ENCODE measurements at regions not wholly inside any gene's neighbourhood (a gene's known extent, or its start where the extent isn't known, plus 50 kb on each side); places are given as distances from the start of the nearest gene placed in this dataset.

DNA sequence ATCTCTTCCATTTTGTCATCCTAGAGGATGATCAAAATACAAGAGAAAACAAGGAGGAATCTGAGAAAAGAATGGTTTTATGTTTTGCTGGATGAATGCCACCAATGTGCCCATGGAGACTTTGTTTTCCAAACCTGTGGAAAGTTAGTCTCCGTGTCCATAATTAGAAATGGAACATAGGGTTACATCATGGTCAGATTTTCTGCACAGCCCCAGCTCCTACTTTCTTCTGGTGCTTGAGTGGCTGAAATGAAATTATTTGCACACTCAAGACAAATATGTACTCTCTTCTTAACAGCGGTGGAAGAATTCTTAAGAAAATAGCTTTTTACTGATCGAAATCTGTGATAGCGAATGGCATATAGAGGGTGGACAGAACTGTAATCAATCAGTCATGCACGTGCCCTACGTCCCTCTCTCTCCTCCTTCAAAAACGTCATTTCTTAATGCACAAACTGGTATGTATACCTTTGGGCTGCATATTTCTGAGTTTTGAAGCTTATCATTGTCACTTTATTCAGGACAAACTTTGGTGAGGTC is 825.2 kb downstream of the AACS start:
- no peak overlapping the region for H3K27ac ChIP-seq
- no peak for DNase-seq (ENCODE audit: low read depth, low spot score)

DNA sequence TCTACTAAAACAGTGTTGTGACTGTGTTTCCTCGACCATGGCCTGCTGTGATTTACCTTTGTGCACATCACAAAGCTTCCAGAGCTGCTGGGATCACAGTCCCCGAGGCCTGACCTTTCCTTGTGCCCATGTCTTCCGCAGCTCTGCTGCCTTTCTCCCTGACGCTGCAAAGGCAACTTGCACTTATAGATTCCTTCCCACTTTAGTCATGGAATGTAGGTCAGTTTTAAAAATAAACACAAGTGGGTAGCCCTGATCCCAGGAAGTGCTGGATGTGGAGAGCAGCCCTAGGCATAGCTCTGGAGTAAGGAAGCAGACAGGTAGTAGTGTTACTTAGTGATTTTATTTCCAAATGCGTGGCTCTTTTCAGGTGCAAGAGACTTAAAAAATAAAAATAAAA is 825.7 kb downstream of the AACS start:
- DNase-seq (ENCODE audit: low read depth, low spot score): no peak

DNA sequence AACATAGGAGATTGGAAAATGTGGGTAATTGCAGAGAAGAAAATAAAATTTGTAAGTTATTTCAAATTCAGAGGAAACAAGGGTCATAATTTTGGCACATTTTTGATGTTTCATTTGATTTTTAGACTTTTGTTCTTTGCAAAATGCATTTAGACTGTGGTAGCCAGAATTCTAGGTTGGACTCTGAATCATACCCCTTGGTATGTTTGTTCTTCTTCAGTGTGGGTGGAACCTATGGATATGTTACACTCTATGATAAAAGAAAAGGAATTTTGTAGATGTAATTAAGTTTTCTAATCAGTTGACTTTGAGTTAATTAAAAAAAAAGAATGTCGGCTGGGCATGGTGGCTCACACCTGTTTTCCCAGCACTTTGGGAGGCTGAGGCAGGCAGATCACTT is 827.0 kb downstream of the AACS start:
- no peak overlapping the region for H3K27ac ChIP-seq
- no peak for DNase-seq (ENCODE audit: low read depth, low spot score)

More for the DNA sequence above, 825.7 kb downstream of the AACS start:
- no peak overlapping the region for H3K27ac ChIP-seq

DNA sequence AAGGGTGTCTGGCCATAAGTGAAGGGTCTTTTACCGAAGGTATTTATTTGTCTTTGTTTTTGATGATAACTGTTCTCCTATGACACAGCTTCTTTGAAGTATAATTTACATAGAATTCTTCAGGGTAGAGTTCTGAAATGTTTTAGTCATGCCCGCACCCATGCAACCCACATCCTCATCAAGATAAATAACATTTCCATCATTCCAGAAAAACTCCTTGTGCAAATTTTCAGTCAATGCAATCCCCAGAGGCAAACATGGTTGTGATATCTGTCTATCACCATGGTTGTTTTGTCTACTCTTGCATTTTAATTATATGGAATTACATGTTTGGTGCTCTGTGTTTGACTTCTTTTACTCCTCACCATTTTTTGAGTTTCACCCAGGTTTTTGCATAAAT is 837.8 kb downstream of the AACS start:
- no peak for DNase-seq (ENCODE audit: low read depth, low spot score)
- H3K27ac ChIP-seq: no peak overlapping the region

DNA sequence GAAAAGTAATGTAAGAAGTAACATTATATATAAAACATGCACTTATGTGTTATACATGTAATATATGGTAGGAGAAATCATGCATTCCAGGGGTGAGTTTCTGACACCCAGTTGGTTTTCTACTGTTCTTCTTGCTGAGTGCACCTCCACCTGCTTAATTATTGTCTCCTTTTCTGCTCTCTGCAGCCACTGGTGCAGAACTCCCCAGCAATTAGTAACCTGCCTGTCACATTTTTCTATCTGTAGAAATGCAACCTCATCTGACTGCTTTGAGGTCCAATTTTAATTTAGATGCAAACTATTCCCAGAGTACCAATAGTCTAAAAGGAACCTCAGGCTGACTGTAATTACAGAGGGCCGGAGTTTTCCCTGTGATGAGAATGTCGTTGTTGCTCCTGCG is 842.1 kb downstream of the AACS start:
- no peak overlapping the region for H3K27ac ChIP-seq
- DNase-seq (ENCODE audit: low read depth, low spot score): no peak

DNA sequence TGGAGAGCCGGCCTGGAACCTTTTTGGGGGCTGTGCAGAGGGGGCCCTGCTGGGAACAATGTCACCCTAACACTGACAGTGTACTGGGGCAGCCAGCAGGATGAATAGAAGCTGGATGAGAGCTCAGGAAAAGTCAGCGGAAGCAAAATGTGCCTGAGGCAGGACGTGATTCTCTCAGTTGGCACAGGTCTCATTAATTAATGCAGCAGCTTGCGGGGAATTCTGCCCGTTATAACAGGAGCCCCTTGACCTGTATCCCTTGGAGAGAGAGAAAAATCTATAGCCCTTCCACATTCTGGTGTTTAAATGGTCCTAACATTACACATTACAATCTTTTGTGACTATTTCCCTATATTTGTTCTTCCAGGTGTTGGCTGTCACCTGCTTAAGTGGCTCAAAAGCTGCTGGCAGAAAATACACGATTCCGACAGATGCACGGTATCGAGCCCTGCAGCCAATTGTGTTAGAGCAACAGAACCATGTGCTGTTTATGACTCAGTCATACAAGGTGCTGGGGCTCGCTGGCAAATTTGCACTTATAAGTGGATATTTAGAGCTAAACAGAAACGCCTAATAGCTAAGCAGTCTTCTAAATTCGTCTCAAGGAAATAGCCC is 854.7 kb downstream of the AACS start:
- DNase-seq (ENCODE audit: low read depth, low spot score): no peak

DNA sequence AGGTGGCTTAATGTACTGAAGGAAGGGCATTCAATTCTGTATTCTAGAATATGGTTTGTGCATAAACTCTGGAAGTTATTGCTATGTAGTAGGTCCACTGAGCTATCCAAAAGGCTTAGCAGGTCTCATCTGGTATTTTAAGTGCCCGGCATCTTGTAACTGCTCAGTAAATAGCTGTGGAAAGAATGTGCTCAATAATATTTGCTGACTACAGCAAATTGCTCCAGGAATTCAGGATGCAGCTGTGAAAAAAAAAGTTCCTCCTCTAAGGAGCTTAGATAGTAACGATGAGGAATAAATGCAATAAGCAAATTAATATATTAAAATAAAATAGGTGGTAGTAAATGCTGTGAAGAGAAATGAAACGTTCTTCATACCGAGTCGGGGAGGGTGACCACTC is 857.1 kb downstream of the AACS start:
- no peak overlapping the region for H3K27ac ChIP-seq
- no peak for DNase-seq (ENCODE audit: low read depth, low spot score)

More for the DNA sequence above, 854.7 kb downstream of the AACS start:
- H3K27ac ChIP-seq: no peak overlapping the region

- DNase-seq (ENCODE audit: low read depth, low spot score): no peak
- no peak overlapping the region for H3K27ac ChIP-seq
Measured at GRCh38 chr12:125936502-125936901, 871.3 kb downstream of the AACS start.

DNA sequence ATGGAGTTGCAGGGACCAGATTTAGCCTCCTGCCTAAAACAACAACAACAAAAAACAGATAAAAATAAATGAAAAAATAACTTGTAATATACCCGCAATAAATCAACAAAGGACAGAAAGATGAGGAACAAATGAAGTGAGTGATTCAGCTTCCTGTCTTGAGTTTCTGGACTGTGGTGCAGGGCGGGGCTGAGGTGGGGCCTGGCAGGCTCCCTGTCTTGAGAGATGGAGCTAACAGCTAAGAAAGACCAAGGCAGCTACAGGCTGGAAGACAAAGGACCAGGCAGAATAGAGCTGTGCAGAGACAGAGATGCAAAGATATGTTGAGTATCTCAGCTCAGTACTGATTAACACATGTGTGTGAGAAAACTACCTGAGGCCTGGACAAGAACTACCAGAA is 879.2 kb downstream of the AACS start:
- DNase-seq (ENCODE audit: low read depth, low spot score): no peak
- H3K27ac ChIP-seq: no peak overlapping the region

GRCh38 chr12:125949471-125949870 is 884.2 kb downstream of the AACS start:
- no peak overlapping the region for H3K27ac ChIP-seq
- DNase-seq (ENCODE audit: low read depth, low spot score): no peak

GRCh38 chr12:125954362-125954761 is 889.1 kb downstream of the AACS start:
- DNase-seq (ENCODE audit: low read depth, low spot score): no peak
- no peak overlapping the region for H3K27ac ChIP-seq

- no peak for DNase-seq (ENCODE audit: low read depth, low spot score)
- H3K27ac ChIP-seq: no peak overlapping the region
Measured at GRCh38 chr12:125956186-125956585, 891.0 kb downstream of the AACS start.

DNA sequence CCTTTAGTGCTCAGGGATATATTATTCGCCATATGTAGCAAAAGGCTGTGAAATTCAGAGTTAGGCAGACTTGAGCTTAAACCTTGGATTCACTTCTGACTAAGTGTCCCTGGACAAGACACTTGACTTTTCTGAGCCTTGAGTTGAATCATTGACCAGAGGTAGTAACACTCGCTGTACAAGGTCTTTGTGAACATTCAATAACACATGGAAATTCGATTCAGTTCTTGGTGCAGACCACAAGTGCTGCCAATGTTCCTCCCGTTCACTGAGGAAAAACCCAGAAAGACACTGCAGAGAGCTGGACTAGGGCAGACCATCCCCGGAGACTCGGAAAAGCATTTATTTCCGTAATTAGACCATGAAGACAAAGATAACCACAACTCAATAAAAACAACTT is 901.4 kb downstream of the AACS start:
- no peak for DNase-seq (ENCODE audit: low read depth, low spot score)
- no peak overlapping the region for H3K27ac ChIP-seq

- no peak for DNase-seq (ENCODE audit: low read depth, low spot score)
- no peak overlapping the region for H3K27ac ChIP-seq
Measured at GRCh38 chr12:125968413-125968812, 903.2 kb downstream of the AACS start.

- H3K27ac ChIP-seq: no peak overlapping the region
- no peak for DNase-seq (ENCODE audit: low read depth, low spot score)
Measured at GRCh38 chr12:125971981-125972380, 906.7 kb downstream of the AACS start.

- H3K27ac ChIP-seq: no peak overlapping the region
- DNase-seq (ENCODE audit: low read depth, low spot score): no peak
Measured at GRCh38 chr12:125978286-125978685, 913.1 kb downstream of the AACS start.

DNA sequence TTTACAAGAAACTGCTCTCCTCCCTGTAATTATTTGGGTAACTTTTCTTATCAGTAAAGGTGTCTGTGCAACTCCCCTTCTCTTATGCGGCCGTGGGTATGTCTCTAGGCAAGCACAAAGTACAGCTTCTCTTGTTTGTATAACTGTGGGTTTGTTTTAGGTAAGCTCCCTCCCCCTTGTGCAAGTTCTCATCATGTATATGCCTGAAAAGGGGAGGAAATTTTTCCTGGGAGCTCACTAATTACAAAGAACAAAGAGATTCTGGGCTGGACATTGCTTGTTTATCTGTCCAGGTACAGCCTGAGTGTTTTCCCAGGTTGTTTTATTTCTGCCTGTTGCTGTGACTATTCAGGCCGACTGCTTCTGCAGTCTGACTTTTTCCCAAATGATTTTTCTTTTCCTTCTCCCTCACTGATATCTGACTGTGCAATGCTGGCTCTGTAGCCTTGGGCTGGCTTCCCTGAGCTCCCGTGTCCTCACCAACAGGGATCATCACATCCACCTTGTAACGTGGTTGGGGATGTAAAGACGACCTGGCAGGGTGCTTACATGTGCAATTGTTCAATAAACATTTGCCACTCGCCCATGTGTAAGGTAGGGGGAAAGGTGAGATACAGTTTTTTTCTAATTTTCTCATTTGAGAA is 916.5 kb downstream of the AACS start:
- DNase-seq (ENCODE audit: low read depth, low spot score): no peak
- H3K27ac ChIP-seq: no peak overlapping the region

DNA sequence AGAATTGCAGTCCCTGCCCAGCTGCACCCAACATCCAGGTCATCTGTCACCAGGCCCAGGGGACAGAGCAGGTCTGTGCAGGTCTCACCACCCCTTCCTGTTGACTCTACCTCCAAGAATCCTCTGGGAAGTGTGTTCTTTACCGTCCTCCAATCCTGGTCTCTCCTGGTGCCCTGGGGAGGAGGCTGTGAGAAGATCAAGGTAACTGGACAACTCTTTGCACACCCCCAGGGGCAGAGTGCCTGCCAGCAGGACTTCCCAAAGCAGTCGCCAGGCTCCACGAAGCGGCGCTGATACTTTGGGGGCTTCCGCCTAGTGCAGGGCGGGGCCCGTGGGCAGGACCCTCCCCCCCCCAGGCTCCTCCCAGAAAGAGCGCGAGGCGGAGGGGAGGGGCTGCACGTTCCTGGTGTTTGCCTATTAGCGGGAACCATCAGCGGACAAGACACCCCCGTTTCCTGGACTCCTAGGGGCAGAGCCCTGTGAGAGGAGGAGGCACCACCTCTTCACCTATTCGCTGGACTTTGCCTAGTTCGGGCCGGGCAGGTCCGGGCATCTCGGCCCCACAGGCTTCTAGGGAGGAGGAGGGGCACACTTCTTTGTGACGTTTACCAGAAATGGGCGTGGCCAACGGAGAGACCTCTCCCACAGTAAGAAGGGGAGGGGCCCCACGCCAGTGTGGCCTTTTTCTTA is 918.0 kb downstream of the AACS start:
- peak overlapping the region; percentile 56 for H3K27ac ChIP-seq
- no peak for DNase-seq (ENCODE audit: low read depth, low spot score)

DNA sequence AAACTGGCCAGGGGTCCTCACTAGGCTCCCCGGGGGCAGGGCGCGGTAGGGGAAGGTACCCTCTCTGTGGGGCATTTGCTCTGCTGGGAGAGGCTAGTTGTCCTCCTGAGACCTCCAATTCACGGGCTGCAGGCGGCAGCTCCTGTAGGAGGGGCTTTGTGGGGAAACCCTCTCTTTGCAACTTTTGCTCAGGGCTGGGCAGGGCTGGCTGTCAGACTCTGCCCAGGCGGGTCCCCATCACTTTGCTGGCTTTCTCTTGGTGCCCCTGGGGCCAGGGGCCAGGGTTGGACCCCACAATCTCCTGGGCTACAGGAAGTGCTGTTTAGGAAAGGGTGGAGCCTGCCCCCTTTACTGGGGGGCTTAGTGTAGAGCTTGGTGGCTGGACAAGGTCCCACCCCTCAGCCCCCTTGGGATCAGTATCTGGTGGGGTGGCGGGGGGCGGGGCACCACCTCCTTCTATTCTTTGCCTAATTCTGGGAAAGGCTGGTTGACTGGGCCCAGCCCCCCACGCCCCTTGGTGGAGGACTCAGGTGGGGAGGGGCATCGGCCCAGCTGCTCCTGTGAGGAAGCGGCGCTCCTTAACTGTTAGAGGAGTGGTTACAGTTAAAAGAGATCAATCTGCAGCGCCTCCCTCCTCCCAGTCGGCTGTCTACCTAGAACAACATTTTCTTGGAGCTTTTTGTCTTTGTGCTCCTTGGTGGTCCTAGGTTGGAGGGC is 918.7 kb downstream of the AACS start:
- DNase-seq (ENCODE audit: low read depth, low spot score): no peak
- H3K27ac ChIP-seq: peak overlapping the region; percentile 56

DNA sequence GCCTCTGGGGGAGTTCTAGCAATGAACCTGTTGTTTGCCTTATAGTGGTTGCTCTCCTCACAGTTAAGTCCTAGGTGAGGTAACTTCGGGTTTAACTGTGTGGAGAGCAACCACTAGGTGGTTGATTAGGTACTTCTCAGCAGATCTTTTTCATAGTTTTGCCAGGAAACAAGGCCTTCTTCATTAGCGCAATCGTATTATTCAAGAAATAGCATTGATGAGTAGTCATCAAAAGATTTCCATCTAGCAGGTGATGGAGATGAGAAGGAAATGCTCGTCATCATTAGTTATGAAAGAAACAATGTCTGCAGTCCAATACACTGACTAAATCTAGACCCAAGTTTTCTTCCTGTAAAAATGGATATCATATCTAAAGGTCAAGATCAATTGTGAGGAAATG is 923.3 kb downstream of the AACS start:
- H3K27ac ChIP-seq: peak overlapping the region; percentile 2
- DNase-seq (ENCODE audit: low read depth, low spot score): no peak

DNA sequence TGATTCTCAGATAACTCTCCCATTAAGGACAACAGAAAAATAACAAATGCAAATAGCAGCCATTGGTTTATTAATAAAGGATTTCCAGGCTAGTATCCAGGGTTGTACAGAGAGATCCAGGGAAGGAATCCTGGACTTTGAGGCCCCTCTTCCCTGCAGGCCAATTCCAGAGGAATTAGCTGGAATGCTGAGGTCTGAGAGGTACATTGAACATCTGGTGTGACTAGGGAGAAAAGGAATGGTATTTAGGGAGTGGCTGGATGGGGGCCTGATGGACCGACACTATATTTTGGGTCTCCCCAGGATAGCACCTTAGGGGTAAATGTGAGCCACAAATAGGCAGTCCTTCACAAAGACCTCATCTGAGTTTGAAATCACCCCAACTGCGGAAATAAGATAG is 924.5 kb downstream of the AACS start:
- no peak for DNase-seq (ENCODE audit: low read depth, low spot score)
- no peak overlapping the region for H3K27ac ChIP-seq
